ENCODE measurements at regions not wholly inside any gene's neighbourhood (a gene's known extent, or its start where the extent isn't known, plus 50 kb on each side); places are given as distances from the start of the nearest gene placed in this dataset.

- TF ChIP-seq EZH2 (IDR thresholded peaks at IDR 0.05; ENCODE audit: borderline replicate concordance) (no peak), CTCF (IDR thresholded peaks at IDR 0.05; ENCODE audit: poor library complexity) (no peak), EZH2phosphoT487 (IDR thresholded peaks at IDR 0.05; ENCODE audit: low read depth, severe bottlenecking, unreplicated experiment) (no peak)
Observed at GRCh38 chr2:138430181-138430580, 71.4 kb upstream of the SPOPL start.

Data from hepatocyte (in vitro differentiated cells).